Mesendoderm (in vitro differentiated cells): ENCODE measurements at regions not wholly inside any gene's neighbourhood (a gene's known extent, or its start where the extent isn't known, plus 50 kb on each side); places are given as distances from the start of the nearest gene placed in this dataset.

Source experiments
- DNase-seq: peaks from one replicate; pipeline ENCODE4 v3.0.0; 2013
- H2AK5ac ChIP-seq: 2 replicates; pipeline ENCODE4 v1.6.1; 2013; ENCODE audit warnings: low read length, inconsistent platforms
- H2BK120ac ChIP-seq: 2 replicates; pipeline ENCODE4 v1.6.1; 2013; ENCODE audit warnings: low read depth, mild to moderate bottlenecking, low read length, moderate library complexity, mixed read lengths
- H2BK15ac ChIP-seq: replicated peaks from 2 replicates; pipeline ENCODE4 v1.6.1; 2013; ENCODE audit warnings: low read depth, mild to moderate bottlenecking, moderate library complexity
- H2BK5ac ChIP-seq: 2 replicates; pipeline ENCODE4 v1.6.1; 2013; ENCODE audit warnings: low read length, inconsistent platforms
- H3K18ac ChIP-seq: 2 replicates; pipeline ENCODE4 v1.6.1; 2013; ENCODE audit warnings: mild to moderate bottlenecking, low read length, mixed read lengths
- H3K23ac ChIP-seq: one replicate; pipeline ENCODE4 v1.6.1; 2013; ENCODE audit warnings: low read length
- H3K27ac ChIP-seq: 2 replicates; pipeline ENCODE4 v1.5.1; 2013; ENCODE audit warnings: low read depth, mild to moderate bottlenecking, inconsistent platforms, low read length, moderate library complexity
- H3K27me3 ChIP-seq: 2 replicates; pipeline ENCODE4 v1.6.1; 2013; ENCODE audit warnings: low read length, control low read depth, mild to moderate bottlenecking, inconsistent platforms; ENCODE audit not compliant: insufficient read depth, poor library complexity
- H3K36me3 ChIP-seq: 2 replicates; pipeline ENCODE4 v1.6.1; 2013; ENCODE audit warnings: low read length, inconsistent platforms; ENCODE audit not compliant: control insufficient read depth, insufficient read depth
- H3K4ac ChIP-seq: one replicate; pipeline ENCODE4 v1.6.1; 2013; ENCODE audit warnings: low read depth, mild to moderate bottlenecking, low read length, moderate library complexity
- H3K4me1 ChIP-seq: 2 replicates; pipeline ENCODE4 v1.6.1; 2013; ENCODE audit warnings: low read depth, low read length, inconsistent platforms; ENCODE audit not compliant: control insufficient read depth
- H3K4me2 ChIP-seq: 2 replicates; pipeline ENCODE4 v1.6.1; 2013; ENCODE audit warnings: low read length
- H3K4me3 ChIP-seq: 2 replicates; pipeline ENCODE4 v1.5.1; 2013; ENCODE audit warnings: mild to moderate bottlenecking, low read length
- H3K56ac ChIP-seq: one replicate; pipeline ENCODE4 v1.6.1; 2013; ENCODE audit warnings: low read length
- H3K79me1 ChIP-seq: 2 replicates; pipeline ENCODE4 v1.6.1; 2013; ENCODE audit warnings: low read length, inconsistent platforms
- H3K79me2 ChIP-seq: 2 replicates; pipeline ENCODE4 v1.6.1; 2013; ENCODE audit warnings: mild to moderate bottlenecking, low read length; ENCODE audit not compliant: control insufficient read depth, insufficient read depth
- H3K9ac ChIP-seq: 2 replicates; pipeline ENCODE4 v1.6.1; 2013; ENCODE audit warnings: low read length, inconsistent platforms
- H4K5ac ChIP-seq: one replicate; pipeline ENCODE4 v1.6.1; 2013; ENCODE audit warnings: low read length
- H4K8ac ChIP-seq: one replicate; pipeline ENCODE4 v1.6.1; 2013; ENCODE audit warnings: low read depth, mild to moderate bottlenecking, control low read depth, low read length, moderate library complexity
- WGBS: extraction: QIAGEN DNeasy Blood & Tissue Kit; methylation state at CpG from one replicate; pipeline ENCODE4 v1.1.7; 2013; ENCODE audit warnings: low lambda C conversion rate, missing lambda C conversion rate; ENCODE audit not compliant: insufficient coverage; ENCODE audit errors: extremely low coverage; 5-methylcytosine and 5-hydroxymethylcytosine counted together

- H3K4ac ChIP-seq = no peak overlapping the region
- H3K79me1 ChIP-seq = no peaks in the 10 kb centered on the region
- no peaks in the 10 kb centered on the region for H3K79me2 ChIP-seq
- no peaks in the 10 kb centered on the region for H3K27me3 ChIP-seq
- no peak overlapping the region for H3K4me3 ChIP-seq
- H3K56ac ChIP-seq = no peak overlapping the region
- H3K18ac ChIP-seq = no peak overlapping the region
- H3K23ac ChIP-seq = no peak overlapping the region
- no peaks in the 10 kb centered on the region for H3K36me3 ChIP-seq
- H3K27ac ChIP-seq = no peak overlapping the region
- no peak overlapping the region for H2BK120ac ChIP-seq
- no peak overlapping the region for H2BK5ac ChIP-seq
- H4K8ac ChIP-seq = no peak overlapping the region
- no peaks in the 10 kb centered on the region for H3K4me1 ChIP-seq
- WGBS = no CpG with 5 or more reads among the region's 8 CpGs
- H3K4me2 ChIP-seq = no peak overlapping the region
- H3K9ac ChIP-seq = no peak overlapping the region
- H2AK5ac ChIP-seq = no peak overlapping the region
- H4K5ac ChIP-seq = no peak overlapping the region
- DNase-seq = no peak
- H2BK15ac ChIP-seq = no peak overlapping the region
These were observed 692.7 kb upstream of the GRM7 start for GRCh38 chr3:6168256-6168655.

GRCh38 chr3:6172871-6173642 is 687.9 kb upstream of the GRM7 start:
- no peak overlapping the region for H3K23ac ChIP-seq
- DNase-seq = no peak
- H2BK15ac ChIP-seq = no peak overlapping the region
- H3K79me1 ChIP-seq = no peaks in the 10 kb centered on the region
- no peak overlapping the region for H3K4me3 ChIP-seq
- no peak overlapping the region for H4K5ac ChIP-seq
- H2BK120ac ChIP-seq = no peak overlapping the region
- no peak overlapping the region for H3K27ac ChIP-seq
- no peak overlapping the region for H3K9ac ChIP-seq
- no peaks in the 10 kb centered on the region for H3K27me3 ChIP-seq
- no peak overlapping the region for H2AK5ac ChIP-seq
- no peaks in the 10 kb centered on the region for H3K79me2 ChIP-seq
- H2BK5ac ChIP-seq = no peak overlapping the region
- H3K4ac ChIP-seq = no peak overlapping the region
- H3K4me2 ChIP-seq = no peak overlapping the region
- H3K4me1 ChIP-seq = no peaks in the 10 kb centered on the region
- no peak overlapping the region for H4K8ac ChIP-seq
- H3K18ac ChIP-seq = no peak overlapping the region
- H3K36me3 ChIP-seq = no peaks in the 10 kb centered on the region
- whole genome bisulfite sequencing = no CpG with 5 or more reads among the region's 6 CpGs
- no peak overlapping the region for H3K56ac ChIP-seq

GRCh38 chr3:6177417-6177816 is 683.5 kb upstream of the GRM7 start:
- Histone ChIP-seq H3K36me3 (no peaks in the 10 kb centered on the region), H3K4me1 (no peaks in the 10 kb centered on the region), H3K79me1 (no peaks in the 10 kb centered on the region), H2AK5ac (no peak overlapping the region), H2BK15ac (no peak overlapping the region), H3K4ac (no peak overlapping the region), H3K4me2 (no peak overlapping the region), H3K79me2 (no peaks in the 10 kb centered on the region), H3K18ac (no peak overlapping the region), H3K27me3 (no peaks in the 10 kb centered on the region), H3K4me3 (no peak overlapping the region), H3K56ac (no peak overlapping the region), H2BK120ac (no peak overlapping the region), H4K5ac (no peak overlapping the region), H4K8ac (no peak overlapping the region), H3K27ac (no peak overlapping the region), H3K23ac (no peak overlapping the region), H2BK5ac (no peak overlapping the region), H3K9ac (no peak overlapping the region)
- no CpG with 5 or more reads among the region's 1 CpG for whole genome bisulfite sequencing
- DNase-seq = no peak

GRCh38 chr3:6179761-6180160 is 681.2 kb upstream of the GRM7 start:
- no peak overlapping the region for H3K4me2 ChIP-seq
- no peak overlapping the region for H2AK5ac ChIP-seq
- H3K36me3 ChIP-seq = no peaks in the 10 kb centered on the region
- no peak overlapping the region for H3K4ac ChIP-seq
- no peak overlapping the region for H2BK5ac ChIP-seq
- no peak overlapping the region for H3K56ac ChIP-seq
- H3K9ac ChIP-seq = no peak overlapping the region
- no peak overlapping the region for H4K5ac ChIP-seq
- no peak overlapping the region for H3K23ac ChIP-seq
- no CpG with 5 or more reads among the region's 3 CpGs for WGBS
- H3K79me2 ChIP-seq = no peaks in the 10 kb centered on the region
- DNase-seq = no peak
- H2BK15ac ChIP-seq = no peak overlapping the region
- no peak overlapping the region for H2BK120ac ChIP-seq
- no peak overlapping the region for H3K18ac ChIP-seq
- no peak overlapping the region for H4K8ac ChIP-seq
- H3K27me3 ChIP-seq = no peaks in the 10 kb centered on the region
- no peak overlapping the region for H3K4me3 ChIP-seq
- no peaks in the 10 kb centered on the region for H3K4me1 ChIP-seq
- H3K27ac ChIP-seq = no peak overlapping the region
- H3K79me1 ChIP-seq = no peaks in the 10 kb centered on the region

- Histone ChIP-seq H3K23ac (no peak overlapping the region), H3K4me3 (no peak overlapping the region), H3K4ac (no peak overlapping the region), H3K27me3 (no peaks in the 10 kb centered on the region), H3K18ac (peak overlapping the region; percentile 51), H4K5ac (no peak overlapping the region), H3K79me1 (no peaks in the 10 kb centered on the region), H2BK120ac (no peak overlapping the region), H3K36me3 (no peaks in the 10 kb centered on the region), H3K9ac (no peak overlapping the region), H3K4me1 (no peaks in the 10 kb centered on the region), H3K27ac (no peak overlapping the region), H3K4me2 (no peak overlapping the region), H2BK5ac (no peak overlapping the region), H3K56ac (no peak overlapping the region), H4K8ac (no peak overlapping the region), H2BK15ac (no peak overlapping the region), H3K79me2 (no peaks in the 10 kb centered on the region), H2AK5ac (no peak overlapping the region)
- DNase-seq = no peak
These were observed 680.7 kb upstream of the GRM7 start for GRCh38 chr3:6180171-6180570.

GRCh38 chr3:6182476-6182875 is 678.4 kb upstream of the GRM7 start:
- Histone ChIP-seq H3K9ac (no peak overlapping the region), H3K23ac (no peak overlapping the region), H3K27me3 (no peaks in the 10 kb centered on the region), H3K18ac (no peak overlapping the region), H3K36me3 (no peaks in the 10 kb centered on the region), H3K4ac (no peak overlapping the region), H3K4me3 (no peak overlapping the region), H2BK15ac (no peak overlapping the region), H3K4me2 (no peak overlapping the region), H3K27ac (no peak overlapping the region), H3K79me1 (no peaks in the 10 kb centered on the region), H2BK5ac (no peak overlapping the region), H3K79me2 (no peaks in the 10 kb centered on the region), H4K8ac (no peak overlapping the region), H3K4me1 (no peaks in the 10 kb centered on the region), H3K56ac (no peak overlapping the region), H2AK5ac (no peak overlapping the region), H4K5ac (no peak overlapping the region), H2BK120ac (no peak overlapping the region)
- peak; percentile 19 for DNase-seq
- no CpG with 5 or more reads among the region's 5 CpGs for WGBS
